PFSK-1 (cell line): ENCODE measurements at regions not wholly inside any gene's neighbourhood (a gene's known extent, or its start where the extent isn't known, plus 50 kb on each side); places are given as distances from the start of the nearest gene placed in this dataset.

Experiments
- FOXP2 ChIP-seq: optimal IDR thresholded peaks from 2 replicates; pipeline ENCODE3; 2011; ENCODE audit warnings: borderline replicate concordance, control low read depth, inconsistent platforms; ENCODE audit not compliant: insufficient read depth; ENCODE audit errors: extremely low read length, extremely low read depth
- POLR2AphosphoS5 ChIP-seq: IDR thresholded peaks from 2 replicates; pipeline ENCODE4 v1.6.1; 2012; ENCODE audit warnings: low read depth, mild to moderate bottlenecking, control low read depth, low read length, moderate library complexity
- REST ChIP-seq, 2 experiments: IDR thresholded peaks; 2 replicates each; pipeline versions ENCODE4 v1.6.1 to v1.8.0; 2011 to 2012; ENCODE audit warnings: low read depth in 2 of 2, low read length in 2 of 2, control low read depth in 1 of 2, inconsistent platforms in 1 of 2, mild to moderate bottlenecking in 1 of 2, moderate library complexity in 1 of 2; ENCODE audit not compliant: insufficient read depth in 1 of 2
- SIN3A ChIP-seq: IDR thresholded peaks from 2 replicates; pipeline ENCODE4 v1.6.1; 2012; ENCODE audit warnings: mild to moderate bottlenecking, low read length, moderate library complexity, borderline replicate concordance; ENCODE audit not compliant: insufficient read depth
- TAF1 ChIP-seq: IDR thresholded peaks from 2 replicates; pipeline ENCODE4 v1.6.1; 2012; ENCODE audit warnings: low read length, control low read depth, borderline replicate concordance; ENCODE audit not compliant: insufficient read depth

DNA sequence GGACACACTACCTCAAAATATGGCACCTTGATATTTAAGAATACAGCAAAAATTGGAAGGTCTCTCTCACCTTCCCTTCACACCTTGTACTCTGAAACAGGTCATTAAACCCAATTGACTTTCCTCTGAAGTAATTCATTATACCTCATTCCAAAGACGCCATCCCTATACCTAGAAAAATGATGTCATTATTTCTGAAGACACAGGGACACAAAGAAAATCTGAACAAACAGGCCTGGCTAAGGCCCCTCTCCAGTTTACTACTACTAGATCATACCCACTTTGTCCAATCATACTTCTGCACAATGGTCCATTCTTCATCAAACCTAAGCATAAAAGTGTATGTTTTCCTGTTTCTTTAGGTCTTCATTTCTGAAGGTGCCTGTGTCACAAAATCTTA, 156.9 kb downstream of the RASSF9 start:
- no peak for TF ChIP-seq FOXP2
- TF ChIP-seq REST (IDR thresholded peaks at IDR 0.05; ENCODE audit: insufficient read depth in 1 of 2, low read depth in 2 of 2, low read length in 2 of 2), result no peak
- TF ChIP-seq TAF1, result no peak

DNA sequence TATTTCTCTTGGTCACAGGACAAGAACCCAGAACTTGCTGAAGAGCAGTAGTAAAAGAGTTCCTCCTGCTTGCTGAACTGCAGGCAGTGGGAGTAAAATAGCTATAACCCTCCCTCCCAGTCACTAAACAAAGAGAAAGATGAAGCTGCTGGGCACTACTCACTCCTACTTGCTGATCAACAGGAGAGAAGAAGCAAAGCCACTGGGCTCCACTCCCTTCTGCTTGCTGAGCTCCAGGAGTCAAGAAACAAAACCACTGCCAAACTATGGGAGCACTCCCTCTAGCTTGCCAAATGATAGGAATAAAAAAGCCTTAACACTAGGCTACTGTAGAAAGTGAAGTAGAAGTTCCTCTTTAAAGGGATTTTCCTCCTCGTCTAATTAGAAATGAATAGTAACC, 155.3 kb downstream of the RASSF9 start:
- TF ChIP-seq REST (IDR thresholded peaks at IDR 0.05; ENCODE audit: insufficient read depth in 1 of 2, low read depth in 2 of 2, low read length in 2 of 2) (no peak), TAF1 (no peak), SIN3A (no peak), FOXP2 (no peak), POLR2AphosphoS5 (no peak)

- TF ChIP-seq TAF1 (no peak), SIN3A (no peak), FOXP2 (no peak), POLR2AphosphoS5 (no peak), REST (IDR thresholded peaks at IDR 0.05; ENCODE audit: insufficient read depth in 1 of 2, low read depth in 2 of 2, low read length in 2 of 2) (no peak)
These were observed 154.9 kb downstream of the RASSF9 start for GRCh38 chr12:85681333-85681732.

GRCh38 chr12:85683051-85683450, 153.2 kb downstream of the RASSF9 start:
- TF ChIP-seq FOXP2, result no peak
- TF ChIP-seq TAF1, result no peak
- no peak for TF ChIP-seq POLR2AphosphoS5
- no peak for TF ChIP-seq SIN3A
- TF ChIP-seq REST (IDR thresholded peaks at IDR 0.05; ENCODE audit: insufficient read depth in 1 of 2, low read depth in 2 of 2, low read length in 2 of 2), result no peak

GRCh38 chr12:85688837-85689236, 147.4 kb downstream of the RASSF9 start:
- TF ChIP-seq FOXP2 (no peak), SIN3A (no peak), POLR2AphosphoS5 (no peak), REST (IDR thresholded peaks at IDR 0.05; ENCODE audit: insufficient read depth in 1 of 2, low read depth in 2 of 2, low read length in 2 of 2) (no peak), TAF1 (no peak)
